ENCODE measurements at regions not wholly inside any gene's neighbourhood (a gene's known extent, or its start where the extent isn't known, plus 50 kb on each side); places are given as distances from the start of the nearest gene placed in this dataset.

GRCh38 chr9:84583866-84584265 lies 85.7 kb upstream of the NTRK2 start:
- Mint-ChIP-seq H3K9me3 (ENCODE audit: unreplicated experiment) (no peaks in the 10 kb centered on the region), H3K27me3 (ENCODE audit: unreplicated experiment) (peaks cover 13% of the 10 kb centered on the region), H3K4me3 (ENCODE audit: unreplicated experiment) (no peak overlapping the region), H3K4me1 (ENCODE audit: unreplicated experiment) (no peaks in the 10 kb centered on the region), H3K36me3 (ENCODE audit: unreplicated experiment) (no peaks in the 10 kb centered on the region), H3K27ac (ENCODE audit: unreplicated experiment) (no peak overlapping the region)
- no peak for DNase-seq (ENCODE audit: extremely low spot score, unreplicated experiment)
- no peak for TF ChIP-seq CTCF (IDR thresholded peaks at IDR 0.05)

- no peak for TF ChIP-seq CTCF (IDR thresholded peaks at IDR 0.05)
- Mint-ChIP-seq H3K27me3 (ENCODE audit: unreplicated experiment) (peaks cover 13% of the 10 kb centered on the region), H3K4me3 (ENCODE audit: unreplicated experiment) (no peak overlapping the region), H3K36me3 (ENCODE audit: unreplicated experiment) (no peaks in the 10 kb centered on the region), H3K4me1 (ENCODE audit: unreplicated experiment) (no peaks in the 10 kb centered on the region), H3K9me3 (ENCODE audit: unreplicated experiment) (no peaks in the 10 kb centered on the region), H3K27ac (ENCODE audit: unreplicated experiment) (no peak overlapping the region)
- no peak for DNase-seq (ENCODE audit: extremely low spot score, unreplicated experiment)
Measured at GRCh38 chr9:84586662-84587061, 82.9 kb upstream of the NTRK2 start.

- H3K9me3 Mint-ChIP-seq (ENCODE audit: unreplicated experiment) = no peaks in the 10 kb centered on the region
- H3K4me3 Mint-ChIP-seq (ENCODE audit: unreplicated experiment) = no peak overlapping the region
- no peak for TF ChIP-seq CTCF (IDR thresholded peaks at IDR 0.05)
- H3K4me1 Mint-ChIP-seq (ENCODE audit: unreplicated experiment) = no peaks in the 10 kb centered on the region
- H3K27ac Mint-ChIP-seq (ENCODE audit: unreplicated experiment) = no peak overlapping the region
- H3K36me3 Mint-ChIP-seq (ENCODE audit: unreplicated experiment) = no peaks in the 10 kb centered on the region
- peaks cover 13% of the 10 kb centered on the region for H3K27me3 Mint-ChIP-seq (ENCODE audit: unreplicated experiment)
- DNase-seq (ENCODE audit: extremely low spot score, unreplicated experiment) = no peak
Measured at GRCh38 chr9:84587153-84587552, 82.4 kb upstream of the NTRK2 start.

- no peaks in the 10 kb centered on the region for H3K9me3 Mint-ChIP-seq (ENCODE audit: unreplicated experiment)
- no peaks in the 10 kb centered on the region for H3K4me1 Mint-ChIP-seq (ENCODE audit: unreplicated experiment)
- DNase-seq (ENCODE audit: extremely low spot score, unreplicated experiment) = no peak
- no peak overlapping the region for H3K27ac Mint-ChIP-seq (ENCODE audit: unreplicated experiment)
- H3K36me3 Mint-ChIP-seq (ENCODE audit: unreplicated experiment) = no peaks in the 10 kb centered on the region
- peaks cover 18% of the 10 kb centered on the region for H3K27me3 Mint-ChIP-seq (ENCODE audit: unreplicated experiment)
- H3K4me3 Mint-ChIP-seq (ENCODE audit: unreplicated experiment) = no peak overlapping the region
- TF ChIP-seq CTCF (IDR thresholded peaks at IDR 0.05) = no peak
Measured at GRCh38 chr9:84589542-84589941, 80.0 kb upstream of the NTRK2 start.

GRCh38 chr9:84590706-84591105 lies 78.8 kb upstream of the NTRK2 start:
- DNase-seq (ENCODE audit: extremely low spot score, unreplicated experiment) = no peak
- peaks cover 14% of the 10 kb centered on the region for H3K27me3 Mint-ChIP-seq (ENCODE audit: unreplicated experiment)
- no peaks in the 10 kb centered on the region for H3K36me3 Mint-ChIP-seq (ENCODE audit: unreplicated experiment)
- H3K27ac Mint-ChIP-seq (ENCODE audit: unreplicated experiment) = no peak overlapping the region
- no peaks in the 10 kb centered on the region for H3K9me3 Mint-ChIP-seq (ENCODE audit: unreplicated experiment)
- no peak for TF ChIP-seq CTCF (IDR thresholded peaks at IDR 0.05)
- no peak overlapping the region for H3K4me3 Mint-ChIP-seq (ENCODE audit: unreplicated experiment)
- no peaks in the 10 kb centered on the region for H3K4me1 Mint-ChIP-seq (ENCODE audit: unreplicated experiment)
